Activated effector memory CD4-positive, alpha-beta T cell treated with Interleukin-2 at 50 U/mL for 16 hours (primary cell): ENCODE measurements at regions not wholly inside any gene's neighbourhood (a gene's known extent, or its start where the extent isn't known, plus 50 kb on each side); places are given as distances from the start of the nearest gene placed in this dataset.
"Not testable (repeated sequence)": the region's sequence is repeated elsewhere in the genome, so short reads cannot be mapped to it uniquely, and the experiment has no call there.

Source experiments
- DNase-seq: peaks from one replicate; pipeline ENCODE4 v3.0.0-alpha.2; 2020

DNA sequence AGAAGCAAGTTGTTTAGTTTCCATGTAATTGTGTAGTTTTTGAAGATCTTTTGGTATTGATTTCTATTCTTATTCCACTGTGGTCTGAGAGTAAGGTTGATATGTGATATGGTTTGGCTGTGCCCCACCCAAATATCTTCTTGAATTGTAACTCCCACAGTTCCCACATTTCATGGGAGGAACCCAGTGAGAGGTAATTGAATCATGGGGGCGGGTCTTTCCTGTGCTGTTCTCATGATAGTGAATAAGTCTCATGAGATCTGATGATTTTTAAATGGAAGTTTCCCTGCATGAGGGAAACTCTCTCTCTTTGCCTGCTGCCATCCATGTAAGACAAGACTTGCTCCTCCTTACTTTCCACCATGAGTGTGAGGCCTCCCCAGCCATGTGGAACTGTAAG is 255.3 kb downstream of the S1PR1 start:
- DNase-seq = not testable (repeated sequence)

- DNase-seq = not testable (repeated sequence)
Observed at GRCh38 chr1:101493920-101494319, 257.1 kb downstream of the S1PR1 start.

- no peak for DNase-seq
Observed at GRCh38 chr1:101496109-101496508, 259.3 kb downstream of the S1PR1 start.

- no peak for DNase-seq
Observed at GRCh38 chr1:101497881-101498559, 261.2 kb downstream of the S1PR1 start.

GRCh38 chr1:101504106-101504505 is 267.3 kb downstream of the S1PR1 start:
- DNase-seq = not testable (repeated sequence)

DNA sequence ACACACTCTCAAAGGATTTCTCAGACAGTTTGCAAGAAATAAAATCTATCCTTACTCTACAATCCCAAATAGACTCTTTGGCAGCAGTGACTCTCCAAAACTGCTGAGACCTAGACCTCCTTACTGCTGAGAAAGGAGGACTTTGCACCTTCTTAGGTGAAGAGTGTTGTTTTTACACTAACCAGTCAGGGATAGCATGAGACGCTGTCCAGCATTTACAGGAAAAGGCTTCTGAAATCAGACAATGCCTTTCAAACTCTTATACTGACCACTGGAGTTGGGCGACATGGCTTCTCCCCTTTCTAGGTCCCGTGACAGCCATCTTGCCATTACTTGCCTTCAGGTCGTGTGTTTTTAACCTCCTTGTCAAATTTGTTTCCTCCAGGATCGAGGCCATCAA is 268.4 kb downstream of the S1PR1 start:
- not testable (repeated sequence) for DNase-seq

GRCh38 chr1:101506541-101507164 is 269.8 kb downstream of the S1PR1 start:
- no peak for DNase-seq

DNA sequence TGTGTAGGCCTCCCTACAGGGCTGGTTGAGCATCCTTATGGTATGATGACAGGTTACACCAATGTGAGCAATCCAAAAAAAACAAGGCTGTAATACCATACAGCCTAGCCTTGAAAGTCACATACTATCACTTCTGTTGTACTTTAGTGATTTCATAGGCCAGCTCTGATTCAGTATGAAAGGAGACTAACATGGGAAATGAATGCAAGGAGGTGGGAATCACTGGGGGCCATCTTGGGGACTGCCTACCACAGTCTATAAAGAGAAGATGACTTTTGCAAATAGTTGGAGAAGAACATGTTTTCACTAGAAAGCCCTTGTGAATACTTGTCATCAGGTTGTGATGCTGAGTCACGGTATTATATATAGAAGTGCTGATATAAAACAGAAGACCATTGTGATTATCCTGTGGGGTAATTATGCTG is 270.7 kb downstream of the S1PR1 start:
- DNase-seq = no peak

GRCh38 chr1:101508913-101509312 is 272.1 kb downstream of the S1PR1 start:
- DNase-seq = no peak

- no peak for DNase-seq
Observed at GRCh38 chr1:101509370-101509769, 272.6 kb downstream of the S1PR1 start.

DNA sequence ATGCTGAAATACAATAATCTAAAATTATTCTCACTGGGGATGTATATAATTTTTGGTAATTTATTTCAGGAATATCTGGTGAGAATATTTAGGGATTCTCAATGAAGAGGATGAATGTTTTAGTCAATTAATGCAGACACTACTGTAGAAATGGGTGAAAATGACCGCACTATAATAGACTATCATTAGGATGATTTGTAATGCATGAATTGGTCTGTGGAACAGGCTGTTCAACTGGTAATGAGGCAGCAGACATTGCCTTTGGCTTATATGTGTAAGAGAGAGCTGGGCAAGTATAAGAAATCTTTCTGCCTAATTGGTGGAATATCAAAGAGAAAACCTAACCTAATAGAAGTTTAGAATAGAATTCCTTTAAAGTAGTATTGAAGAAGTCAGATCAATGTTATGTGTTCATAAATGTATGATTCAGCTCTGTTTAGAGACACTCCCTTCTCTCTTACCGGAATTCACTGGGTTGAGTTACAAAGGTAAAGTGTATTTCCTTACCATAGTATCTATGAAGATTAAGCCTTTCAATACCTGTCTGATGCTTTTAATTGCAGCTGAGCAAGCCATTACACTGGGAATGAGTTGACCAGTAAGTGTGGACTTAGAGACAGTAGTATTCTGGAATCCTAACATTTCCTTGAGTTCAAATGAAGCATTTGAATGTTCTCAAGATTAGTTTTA is 274.5 kb downstream of the S1PR1 start:
- DNase-seq = no peak

DNA sequence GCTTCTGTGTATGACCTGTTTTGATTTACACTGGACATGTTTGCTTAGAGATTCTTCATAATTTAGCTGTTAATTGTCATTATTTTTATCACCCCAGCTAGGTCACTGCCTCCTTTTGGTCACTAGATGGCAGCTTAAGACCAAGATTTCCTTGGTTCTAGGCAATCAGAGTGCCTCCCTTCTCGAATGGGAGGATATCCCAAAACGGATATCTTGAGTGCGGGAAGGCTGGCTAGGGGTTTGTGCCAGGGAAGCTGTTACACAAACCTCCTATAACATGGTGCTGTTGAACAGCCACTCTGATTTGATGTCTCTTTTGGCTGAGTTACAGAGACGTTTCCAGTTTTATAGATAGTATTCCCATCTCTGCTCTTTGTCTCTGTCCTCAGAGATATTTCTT is 283.5 kb downstream of the S1PR1 start:
- DNase-seq = no peak

DNA sequence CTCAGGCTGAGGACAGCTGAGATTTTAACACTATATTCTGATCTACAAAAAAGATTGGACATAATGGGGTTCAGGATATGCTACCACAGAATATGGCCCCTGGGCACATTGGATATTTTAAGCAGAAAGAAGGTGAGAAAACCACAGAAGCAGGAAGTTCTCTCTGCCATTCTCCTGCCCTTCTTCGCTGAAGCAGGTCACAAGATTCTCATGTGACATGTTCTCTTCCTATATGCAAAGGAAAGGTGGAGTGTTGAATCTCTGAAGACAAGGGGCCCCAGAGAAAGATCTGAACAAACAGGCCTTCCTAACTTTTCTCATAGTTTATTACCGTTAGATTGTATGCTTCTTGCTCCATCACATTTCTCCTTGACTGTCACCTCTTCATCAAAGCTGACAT is 285.7 kb downstream of the S1PR1 start:
- no peak for DNase-seq

DNA sequence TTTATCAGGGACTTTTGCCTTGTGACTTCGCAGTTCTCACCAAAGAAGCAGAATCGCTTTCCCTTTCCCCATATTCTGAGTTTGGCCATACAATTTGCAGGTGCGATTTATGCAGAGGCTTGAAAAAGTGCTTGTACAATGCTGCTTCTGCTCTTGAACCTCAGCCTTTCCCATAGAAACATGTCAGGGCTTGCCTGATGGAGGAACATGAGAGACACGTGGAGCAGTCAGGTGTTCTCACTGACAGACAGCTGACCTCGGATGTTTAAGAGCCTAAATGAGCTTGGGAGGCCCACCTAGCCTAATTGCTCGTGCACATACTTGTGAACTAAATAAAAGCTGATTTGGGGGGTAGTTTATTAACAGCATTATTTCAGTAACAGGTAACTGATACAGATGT is 290.0 kb downstream of the S1PR1 start:
- DNase-seq = no peak

GRCh38 chr1:101532377-101532776 is 295.6 kb downstream of the S1PR1 start:
- no peak for DNase-seq

DNA sequence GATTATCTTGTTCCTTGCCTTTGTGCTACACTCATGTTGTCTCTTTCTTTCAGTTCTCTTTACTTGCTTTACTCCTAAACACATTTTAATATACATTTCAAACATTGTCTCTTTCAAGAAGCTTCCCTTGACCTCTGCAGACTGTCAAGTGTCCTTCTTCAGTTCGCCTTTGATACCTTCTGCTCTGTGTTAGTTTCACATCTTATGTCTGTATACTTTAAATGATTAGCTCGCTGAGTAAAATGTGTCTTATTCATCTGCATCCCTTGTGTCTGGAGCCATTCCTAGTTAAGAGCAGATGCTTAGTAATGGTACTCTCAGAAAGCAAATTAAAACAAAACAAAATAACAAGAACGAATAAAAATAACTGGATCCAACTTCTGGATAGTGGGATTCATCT is 303.3 kb downstream of the S1PR1 start:
- no peak for DNase-seq

DNA sequence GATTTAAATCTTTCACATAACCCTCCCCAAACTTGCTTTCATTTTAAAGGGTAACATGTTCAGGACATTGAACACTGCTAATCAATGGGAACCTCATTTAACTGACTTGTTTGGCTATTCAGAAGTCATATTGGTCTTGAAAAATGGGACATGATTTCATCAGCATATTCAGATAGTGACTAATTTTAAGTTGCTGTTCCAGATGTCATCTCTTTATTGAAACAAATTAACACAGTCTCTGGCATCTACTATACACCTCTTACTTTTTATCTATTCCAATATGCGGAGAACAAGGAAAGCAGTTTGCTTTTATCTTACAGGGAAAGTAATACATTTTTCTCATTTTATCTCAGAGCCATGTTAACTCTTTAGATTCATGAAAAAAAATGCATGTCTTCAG is 310.1 kb downstream of the S1PR1 start:
- no peak for DNase-seq

- DNase-seq = no peak
Observed at GRCh38 chr1:101547357-101547756, 310.5 kb downstream of the S1PR1 start.

GRCh38 chr1:101548376-101548775 is 311.6 kb downstream of the S1PR1 start:
- DNase-seq = no peak

GRCh38 chr1:101550581-101550980 is 313.8 kb downstream of the S1PR1 start:
- DNase-seq = no peak

DNA sequence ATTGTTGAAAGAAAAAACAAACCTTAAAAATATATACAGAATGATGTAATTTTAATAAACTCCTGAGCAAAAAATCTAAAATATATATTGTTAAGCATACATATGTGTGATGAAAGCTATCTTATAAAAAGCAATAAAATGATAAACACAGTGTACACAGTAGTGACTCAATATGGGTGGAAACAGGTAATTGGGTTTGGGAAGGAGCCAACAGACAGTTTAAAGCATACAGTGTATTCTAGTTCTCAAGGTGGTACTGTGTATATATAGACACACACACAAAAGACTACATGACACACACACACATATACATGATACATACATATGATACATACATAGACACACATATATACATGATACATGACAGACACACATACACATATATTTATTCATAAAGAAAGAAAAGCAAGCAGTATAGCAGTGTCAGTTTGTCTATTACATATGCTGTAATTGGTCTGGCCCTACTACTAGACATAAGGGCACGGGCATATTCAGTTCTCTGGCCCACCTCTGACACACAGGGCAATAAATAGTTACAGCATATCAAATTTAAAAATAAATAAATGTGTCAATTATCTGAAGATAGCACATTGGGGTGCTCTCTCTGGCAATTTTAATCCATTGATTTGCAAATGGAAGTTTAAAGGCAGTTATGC is 330.2 kb downstream of the S1PR1 start:
- no peak for DNase-seq

- DNase-seq = peak; percentile 6
Observed at GRCh38 chr1:101567582-101568189, 330.9 kb downstream of the S1PR1 start.

DNA sequence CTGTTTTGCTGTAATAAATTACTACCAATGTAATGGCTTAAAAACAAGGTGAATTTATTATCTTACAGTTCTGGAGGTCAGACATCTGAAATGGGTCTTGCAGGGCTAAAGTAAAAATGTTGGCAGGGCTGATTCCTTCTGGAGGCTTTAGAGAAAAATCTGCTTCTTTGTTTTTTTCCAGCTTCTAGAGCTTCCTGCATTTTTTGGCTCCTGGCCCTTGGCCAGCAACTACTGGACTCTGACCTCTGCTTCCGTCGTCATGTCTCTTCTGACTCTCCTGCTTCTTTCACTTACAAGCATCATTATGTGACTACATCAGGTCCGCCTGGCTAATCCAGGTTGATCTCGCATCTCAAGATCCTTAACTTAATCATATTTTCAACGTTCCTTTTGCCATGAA is 350.9 kb downstream of the S1PR1 start:
- no peak for DNase-seq
